HG02588 (cell line): ENCODE measurements at regions not wholly inside any gene's neighbourhood (a gene's known extent, or its start where the extent isn't known, plus 50 kb on each side); places are given as distances from the start of the nearest gene placed in this dataset.

ENCODE experiments used
- ATAC-seq: cut with Tn5 transposase; IDR thresholded peaks from one replicate; pipeline ENCODE4 v1.9.1; 2021; ENCODE audit warnings: mild to moderate bottlenecking, moderate library complexity; ENCODE audit not compliant: unreplicated experiment

DNA sequence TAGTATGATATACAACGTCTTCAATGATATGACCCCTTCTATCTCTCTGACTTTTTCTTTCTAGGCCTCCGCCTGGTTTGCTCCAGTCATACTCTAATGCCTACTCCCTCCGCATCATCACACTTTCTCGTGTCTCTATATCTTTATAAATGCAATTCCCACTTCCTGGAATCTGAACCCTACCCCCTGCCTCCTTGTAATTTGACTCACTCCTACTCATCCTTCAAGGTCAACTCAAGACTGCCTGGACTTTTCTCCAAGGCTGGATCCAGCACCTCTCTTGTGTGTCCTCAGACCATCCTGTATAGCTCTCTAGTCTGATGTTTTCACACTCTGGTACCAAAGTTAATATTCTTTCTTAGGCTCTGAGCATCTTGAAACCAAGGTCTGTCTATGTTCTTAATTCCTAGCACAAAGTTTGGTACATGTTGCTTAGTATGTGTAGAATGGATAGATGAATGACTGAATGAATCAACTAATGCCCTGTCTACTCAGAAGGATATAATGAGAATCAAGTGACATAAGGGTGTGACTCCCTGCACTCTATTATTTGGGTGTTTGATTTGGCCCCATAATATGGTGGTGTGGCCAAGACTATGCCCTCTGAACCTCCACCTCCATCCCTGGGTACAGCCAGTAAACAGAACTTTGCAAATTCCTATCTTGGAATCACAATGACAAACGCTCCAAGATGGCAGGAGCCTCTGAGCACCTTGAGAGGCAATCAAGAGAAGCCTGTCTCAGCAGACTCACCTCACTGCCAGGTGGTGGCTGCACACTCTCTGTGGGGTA is 74.3 kb upstream of the SERP2 start:
- ATAC-seq = no peak

DNA sequence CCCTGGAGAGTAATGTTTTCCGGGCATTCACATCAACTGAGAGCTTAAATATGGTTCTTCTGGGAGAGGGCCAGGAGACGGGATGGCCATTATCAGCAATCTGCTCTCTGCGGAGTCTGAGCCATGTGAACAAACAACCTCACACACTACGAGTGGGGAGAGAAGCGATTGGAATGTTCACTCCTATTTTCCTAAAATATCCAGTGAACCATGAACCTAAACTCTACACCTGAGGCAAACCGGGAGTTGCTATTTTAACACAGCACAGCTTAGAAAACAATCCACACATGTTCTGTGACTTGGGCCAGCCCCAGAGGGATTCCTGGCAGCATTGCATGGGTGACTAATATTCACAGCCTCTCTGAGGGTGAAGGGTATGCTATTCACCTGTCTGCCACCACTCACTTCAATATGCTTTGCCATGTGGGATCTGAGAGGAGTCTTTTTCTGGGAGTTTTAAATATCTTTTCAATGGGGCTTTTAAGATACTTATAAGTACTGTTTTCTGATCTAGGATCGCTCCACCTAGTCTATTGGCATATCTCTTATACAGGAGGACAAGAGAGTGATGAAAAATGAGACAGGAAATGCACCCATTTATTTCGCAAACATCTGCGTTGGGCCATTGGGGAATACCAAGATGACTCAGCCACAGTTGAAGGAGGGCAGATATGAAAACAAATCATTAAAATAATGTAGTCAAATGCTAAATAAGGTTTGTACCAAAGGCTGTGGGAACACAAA is 72.6 kb upstream of the SERP2 start:
- peak; percentile 71 for ATAC-seq

DNA sequence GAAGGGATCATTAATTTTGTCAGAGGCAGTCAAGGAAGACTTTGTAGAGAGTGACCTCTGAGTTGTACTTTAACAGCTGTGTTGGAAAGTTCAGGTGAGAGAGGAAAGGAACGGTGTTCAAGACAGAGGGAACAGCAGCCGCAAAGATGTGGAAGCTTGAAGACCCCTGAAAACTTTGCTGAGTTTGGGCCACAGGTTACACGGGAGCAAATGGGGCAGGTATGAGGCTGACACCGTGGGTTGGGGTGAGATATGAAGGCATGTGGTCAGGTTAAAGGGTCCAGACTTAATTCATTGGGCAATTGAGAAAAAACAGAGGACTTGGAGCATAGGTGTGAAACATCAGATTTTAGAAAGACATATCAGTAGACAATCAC is 72.0 kb upstream of the SERP2 start:
- ATAC-seq = no peak

DNA sequence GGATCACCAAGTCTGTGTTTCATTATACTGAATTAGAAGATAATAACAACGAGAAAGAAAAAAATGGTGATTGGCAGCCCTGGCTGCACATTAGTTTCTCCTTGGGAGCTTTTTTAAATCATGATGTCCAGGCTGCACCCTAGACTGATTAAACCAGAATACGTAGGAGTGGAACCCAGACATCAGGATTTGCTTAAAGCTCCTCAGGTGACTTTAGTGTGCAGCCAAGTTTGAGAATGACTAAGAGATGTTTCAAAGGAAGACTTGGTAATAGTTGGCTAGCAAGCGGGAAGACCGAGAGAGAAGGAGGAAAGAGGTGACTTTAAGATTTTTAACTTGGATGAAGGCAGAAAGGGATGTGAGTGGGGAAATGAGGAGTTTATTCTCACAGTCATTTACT is 71.4 kb upstream of the SERP2 start:
- ATAC-seq = no peak

DNA sequence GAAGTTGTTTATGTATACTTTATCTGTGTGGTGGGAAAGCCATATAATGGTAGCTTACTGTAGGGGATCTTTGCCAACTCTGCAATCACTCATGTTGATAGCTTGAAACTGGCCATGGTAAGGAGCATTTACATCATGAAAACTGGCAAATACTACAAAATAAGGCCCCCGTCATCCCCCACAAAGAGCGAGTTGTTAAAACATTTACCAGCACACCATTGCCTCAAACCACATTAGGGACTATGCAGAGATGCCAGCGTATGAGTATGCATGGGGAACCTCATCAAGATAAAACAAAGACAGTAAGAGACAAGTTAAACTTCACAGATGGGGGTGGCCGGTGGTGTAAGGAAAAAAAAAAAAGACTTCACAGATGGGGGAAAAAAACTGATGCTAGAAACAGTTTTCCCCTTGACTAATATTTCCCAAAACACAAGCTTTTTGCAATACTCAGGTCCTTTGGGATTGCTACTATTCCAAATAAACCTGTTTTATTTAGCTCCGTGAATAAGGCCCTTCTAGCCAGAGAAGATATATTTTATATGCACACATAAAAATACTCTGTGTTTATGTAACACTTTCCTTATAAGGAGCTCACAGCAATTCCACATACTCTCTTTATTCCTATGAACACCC is 70.6 kb upstream of the SERP2 start:
- ATAC-seq = no peak

DNA sequence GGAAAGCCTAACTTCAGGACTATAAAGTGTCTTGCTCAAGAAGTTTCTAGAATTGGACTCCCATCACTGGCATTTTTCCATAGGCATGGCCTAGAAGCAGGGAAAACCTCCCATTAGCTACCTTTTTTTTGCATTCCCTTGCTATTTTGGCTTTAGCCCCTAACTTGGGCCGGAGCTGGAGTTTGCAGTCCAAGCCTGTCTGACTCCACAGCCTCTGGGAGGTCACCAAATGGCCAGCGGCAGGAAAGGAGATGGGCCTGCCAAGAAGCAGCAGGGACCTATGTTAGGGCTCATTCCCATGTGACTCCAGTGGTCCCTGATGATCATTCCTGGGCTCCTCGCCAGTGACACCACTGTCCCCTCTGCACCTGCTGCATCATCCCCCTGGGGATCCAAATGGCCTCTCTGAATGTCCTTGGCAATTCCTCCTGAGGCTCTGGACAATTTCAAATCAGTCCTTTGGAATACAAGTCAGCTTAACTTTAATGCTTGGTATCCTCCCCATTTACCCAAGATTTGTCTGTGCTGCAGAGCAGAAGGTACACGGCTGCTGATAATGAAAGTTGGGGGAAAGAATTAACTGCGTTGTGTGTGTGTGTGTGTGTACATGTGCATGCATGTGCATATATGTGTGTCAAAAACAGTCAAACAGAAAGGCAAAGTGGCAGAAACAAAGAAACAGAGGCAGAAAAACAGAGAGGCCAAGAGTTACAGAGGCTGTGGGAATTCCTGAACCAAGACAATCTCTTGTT is 69.8 kb upstream of the SERP2 start:
- ATAC-seq = no peak

DNA sequence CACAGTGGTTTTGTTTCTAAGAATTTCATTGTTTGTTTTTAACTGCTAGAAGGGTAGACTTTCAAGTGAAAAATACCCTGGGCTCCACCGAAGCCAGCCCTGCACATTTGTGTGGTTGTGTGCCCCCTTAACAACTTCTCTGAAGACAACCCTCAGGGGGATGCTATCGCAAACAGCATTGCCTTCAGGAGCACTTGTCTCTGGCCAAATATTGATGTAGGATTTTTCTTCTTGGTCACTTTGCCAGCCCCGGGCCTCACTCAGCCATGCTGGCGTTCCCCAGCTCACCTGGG is 69.2 kb upstream of the SERP2 start:
- no peak for ATAC-seq

DNA sequence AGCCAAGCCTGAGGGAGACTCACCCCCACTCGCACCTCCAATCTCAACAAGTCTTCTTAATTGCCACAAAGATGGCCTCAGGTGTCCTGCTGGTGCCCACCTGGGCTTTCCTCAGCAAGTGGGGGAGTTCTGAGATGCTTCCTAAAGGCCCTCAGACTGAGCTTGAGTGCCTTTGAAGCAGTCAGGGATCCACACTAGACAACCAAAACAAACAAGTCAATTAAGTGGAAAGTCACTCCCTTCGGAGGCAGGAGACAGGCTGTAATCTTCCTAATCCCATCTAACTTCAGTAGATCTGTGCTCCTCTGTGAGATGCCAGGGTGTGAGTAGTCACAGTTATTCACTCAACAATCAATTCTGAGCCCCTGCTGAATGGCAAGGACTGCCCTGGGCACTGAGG is 68.3 kb upstream of the SERP2 start:
- ATAC-seq = no peak

DNA sequence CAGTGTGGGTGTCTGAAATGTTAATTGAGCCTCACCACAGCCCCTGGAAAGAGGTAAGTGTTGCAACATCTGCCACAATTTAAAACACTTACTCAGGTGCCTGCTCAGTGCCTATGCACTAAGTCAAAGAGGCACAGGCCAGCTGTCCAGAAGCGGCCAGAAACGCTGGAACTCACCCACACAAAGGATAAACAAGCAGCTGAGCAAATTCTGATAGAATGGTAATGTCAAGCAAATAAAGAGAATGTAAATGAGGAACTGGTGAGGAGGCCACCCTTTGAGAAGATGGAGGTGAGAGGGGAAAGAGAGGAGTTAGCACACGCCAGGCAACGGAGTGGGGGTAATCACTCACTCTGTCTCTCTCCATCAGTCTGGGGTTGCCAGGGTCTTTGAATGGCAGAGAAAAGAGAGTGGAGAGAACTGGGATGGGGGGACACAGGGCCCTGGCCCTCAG is 67.7 kb upstream of the SERP2 start:
- ATAC-seq = no peak

DNA sequence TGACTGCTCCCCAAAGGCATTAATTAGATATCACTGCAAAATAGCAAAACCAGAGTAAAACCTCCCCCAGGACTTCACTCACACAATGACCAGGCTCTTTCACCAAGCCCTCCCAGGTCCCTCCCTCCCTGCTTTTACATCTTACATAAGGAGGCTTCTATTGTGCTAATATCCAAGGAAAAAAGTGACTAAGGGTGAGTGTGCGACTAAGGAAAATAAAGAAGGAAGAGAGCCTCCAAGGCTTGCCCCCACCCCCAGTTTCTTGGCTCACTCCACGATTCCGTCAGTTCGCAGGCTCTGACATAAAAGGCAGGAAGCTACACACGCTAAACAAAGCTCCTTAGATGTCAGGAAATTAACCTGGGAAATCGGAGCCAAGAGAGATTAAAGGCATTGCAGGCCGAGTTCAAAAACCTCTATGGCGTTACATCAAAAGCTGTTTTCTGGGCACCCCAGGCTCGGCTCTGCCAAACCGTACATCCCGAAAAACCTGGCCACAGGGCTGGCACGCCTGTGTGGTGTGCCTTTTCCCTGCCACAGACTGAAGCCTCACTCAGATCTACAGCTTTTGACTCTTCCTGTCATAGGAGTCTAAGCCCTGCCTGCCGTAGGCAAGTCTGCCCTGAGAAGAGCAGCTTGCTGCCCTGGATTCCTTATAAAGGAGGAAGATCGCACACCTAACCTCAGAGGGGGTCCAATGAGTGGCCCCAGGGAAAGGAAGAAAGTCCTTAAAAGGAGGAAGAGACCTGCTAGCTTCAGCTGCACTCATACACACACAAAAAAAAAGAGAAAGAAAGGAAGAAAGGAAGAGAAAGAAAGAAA is 67.0 kb upstream of the SERP2 start:
- ATAC-seq = no peak

DNA sequence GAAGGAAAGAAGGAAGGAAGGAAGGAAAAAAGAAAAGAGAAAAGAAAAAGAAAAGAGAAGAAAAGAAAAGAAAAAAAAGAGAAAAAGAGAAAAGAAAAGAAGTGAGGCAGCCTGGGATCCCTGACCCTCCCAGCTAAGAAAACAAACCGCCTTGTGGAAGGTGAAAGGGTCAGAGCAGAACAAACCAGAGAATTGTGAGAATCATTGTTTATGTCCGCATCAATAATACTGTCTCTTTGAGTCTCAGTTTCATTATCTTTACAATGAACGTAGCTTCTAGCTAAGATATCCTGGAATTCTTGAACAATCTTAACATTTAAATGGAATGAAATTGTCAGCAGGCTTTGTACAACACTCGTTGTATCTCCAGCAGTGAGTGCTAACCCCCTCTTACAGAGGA is 66.4 kb upstream of the SERP2 start:
- no peak for ATAC-seq

DNA sequence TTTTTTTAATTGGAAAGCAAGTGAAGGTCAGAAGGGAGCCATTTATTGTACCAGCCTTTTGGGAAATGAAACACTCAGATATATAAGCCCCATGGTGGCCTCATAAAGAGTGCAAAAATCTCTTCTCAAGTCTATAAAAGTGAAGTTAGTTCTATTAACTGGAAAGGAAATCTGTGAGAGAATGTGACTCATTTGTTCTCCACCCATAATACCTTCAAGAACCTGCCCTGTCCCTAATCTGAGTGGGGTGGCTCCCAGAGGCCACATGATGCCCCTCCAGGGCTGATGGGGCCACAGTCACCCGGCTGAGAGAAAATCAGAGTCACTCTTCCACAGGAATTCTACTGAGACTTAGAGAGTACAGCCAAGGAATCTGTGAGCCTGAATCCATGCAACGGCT is 65.8 kb upstream of the SERP2 start:
- no peak for ATAC-seq

DNA sequence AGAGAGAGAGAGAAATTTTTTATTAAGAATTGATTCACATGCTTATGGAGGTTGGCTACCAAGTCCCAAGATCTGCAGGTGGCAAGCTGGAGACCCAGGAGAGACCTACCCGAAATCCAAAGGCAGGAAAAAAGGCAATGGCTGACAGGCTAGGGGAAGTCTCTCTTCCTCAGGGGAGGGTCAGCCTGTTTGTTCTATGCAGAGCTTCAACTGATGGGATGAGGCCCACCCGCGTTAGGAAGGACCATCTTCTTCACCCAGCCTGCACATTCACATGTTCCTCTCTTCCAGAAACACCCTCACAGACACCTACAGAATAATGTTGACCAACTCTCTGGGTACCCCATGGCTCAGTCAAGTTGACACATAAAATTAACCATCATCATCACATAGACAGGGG is 65.3 kb upstream of the SERP2 start:
- no peak for ATAC-seq

DNA sequence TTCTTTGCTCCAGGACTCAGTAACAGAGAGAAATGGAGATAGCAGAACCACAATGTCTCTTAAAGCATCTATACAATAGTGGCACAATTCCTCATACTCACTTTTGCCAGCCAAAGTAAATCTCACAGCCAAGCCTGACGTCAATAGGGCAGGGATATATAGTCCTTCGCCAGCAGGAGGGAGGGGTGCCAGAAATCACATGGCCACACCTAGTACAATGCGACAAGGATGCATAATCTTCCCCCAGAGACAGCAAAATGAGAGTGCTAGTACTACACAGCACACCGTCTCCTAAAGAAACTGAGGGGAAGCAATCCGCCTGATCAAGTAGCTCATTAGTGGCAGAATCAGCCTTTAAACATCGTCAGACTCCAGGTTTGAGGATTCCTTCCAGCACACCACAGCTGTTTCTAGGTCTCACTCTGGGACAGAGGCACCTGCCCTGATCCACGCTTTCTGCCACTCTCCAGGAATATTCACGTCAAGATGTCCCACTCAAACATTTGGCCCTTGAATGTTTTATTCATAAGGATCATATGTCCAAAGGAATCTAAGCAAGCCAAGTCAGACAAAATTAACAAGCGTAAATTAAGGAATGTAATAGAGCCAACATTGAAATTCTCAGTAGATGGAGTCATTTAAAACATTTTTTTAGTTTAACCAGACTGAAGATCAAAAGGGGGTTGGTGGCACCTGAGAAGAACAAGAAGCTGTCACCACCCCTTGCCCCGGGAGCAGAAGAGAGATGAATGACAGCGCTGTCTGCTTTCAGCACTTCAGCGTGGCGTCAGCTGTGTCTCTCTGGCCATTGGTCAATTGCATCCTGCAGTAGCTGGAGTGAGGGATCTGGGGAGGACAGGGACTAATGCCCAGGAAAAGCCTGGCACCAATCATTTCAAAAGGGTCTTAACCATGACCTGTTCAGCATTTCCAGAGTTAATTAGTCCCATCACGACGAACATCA is 63.5 kb upstream of the SERP2 start:
- no peak for ATAC-seq

DNA sequence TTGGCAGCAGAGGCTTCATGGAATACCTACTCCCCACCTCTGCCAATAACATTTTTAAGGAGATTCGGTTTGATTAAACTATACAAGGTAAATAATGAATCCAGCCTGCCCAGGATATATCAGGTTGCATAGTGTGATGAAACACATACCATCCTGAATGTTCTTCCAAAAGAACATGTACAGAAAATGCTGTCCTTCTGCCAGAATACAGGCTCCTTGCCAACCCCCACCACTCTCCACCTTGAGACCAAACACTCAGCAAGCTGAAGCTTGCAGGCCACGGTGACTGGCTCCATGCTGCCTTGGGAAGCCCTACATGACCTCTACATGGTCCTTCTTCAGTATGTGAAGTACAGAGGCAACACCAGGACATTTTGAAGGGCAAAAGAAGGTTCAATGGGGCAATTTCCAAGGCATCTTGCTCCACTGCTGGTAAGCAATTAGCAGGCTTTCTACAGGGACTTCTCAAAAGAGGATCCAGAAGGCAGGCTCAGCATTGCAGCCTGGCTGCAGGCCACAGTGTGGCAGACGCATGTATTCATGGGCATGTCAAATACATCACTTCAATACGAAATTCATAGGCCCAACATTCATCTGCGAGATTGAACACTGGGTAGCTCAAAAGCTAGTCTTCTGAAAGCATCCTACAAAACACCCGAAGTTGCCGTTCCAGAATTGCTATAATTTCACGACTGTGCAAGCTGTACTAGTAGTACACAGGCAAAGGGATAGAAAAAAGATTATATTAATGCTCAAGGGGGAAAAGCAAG is 62.4 kb upstream of the SERP2 start:
- ATAC-seq = no peak

DNA sequence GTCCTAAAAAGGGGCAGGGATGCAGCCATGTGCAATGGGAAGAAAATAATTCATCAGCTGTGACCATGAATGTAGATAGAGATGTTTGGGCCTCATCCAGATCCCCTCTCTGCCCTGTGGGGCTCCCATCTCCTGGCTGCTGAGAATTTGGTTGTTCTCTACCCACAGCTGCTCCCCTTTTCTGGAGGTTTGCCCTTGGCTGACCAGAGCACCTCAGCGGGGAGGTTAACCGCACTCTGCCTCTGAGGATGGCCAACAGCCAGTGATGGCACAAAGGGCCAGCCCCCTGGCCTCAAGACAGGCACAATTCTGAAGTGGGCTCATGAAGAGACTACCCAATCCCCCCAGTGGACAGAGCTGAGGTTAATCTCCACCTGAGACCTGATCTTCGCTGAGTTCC is 61.5 kb upstream of the SERP2 start:
- ATAC-seq = no peak

DNA sequence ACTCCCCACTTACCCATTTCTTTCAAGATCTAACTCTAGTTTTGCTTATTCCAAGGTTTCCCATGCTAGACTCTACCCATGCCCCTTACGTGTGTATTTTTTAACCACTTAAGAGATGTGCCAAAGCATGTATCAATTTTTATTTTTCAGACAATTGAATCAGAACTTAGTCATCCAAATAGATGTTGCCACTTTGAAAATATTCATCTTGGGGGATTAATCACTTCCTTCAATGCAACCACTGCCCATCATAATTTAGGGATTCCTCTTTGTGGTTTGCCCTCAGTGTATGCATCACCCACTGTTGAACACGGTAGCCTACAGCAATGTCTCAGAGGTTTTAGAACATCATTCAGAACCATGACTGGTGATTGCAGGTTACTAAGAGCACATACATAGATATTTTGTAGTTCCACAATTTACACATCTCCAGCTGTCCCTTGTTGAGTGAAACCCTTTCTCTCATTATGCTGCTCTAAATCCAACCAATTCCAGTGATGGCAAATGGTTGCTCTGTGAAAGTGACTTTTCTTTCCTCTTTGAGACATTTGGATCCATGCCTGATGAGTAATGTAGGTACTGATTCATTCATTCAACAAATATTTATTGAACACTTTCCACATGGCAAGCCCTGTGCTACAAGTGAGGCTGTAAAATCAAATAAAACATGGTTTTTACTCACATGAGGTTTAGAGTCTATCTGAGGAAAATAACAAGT is 60.6 kb upstream of the SERP2 start:
- ATAC-seq = no peak

DNA sequence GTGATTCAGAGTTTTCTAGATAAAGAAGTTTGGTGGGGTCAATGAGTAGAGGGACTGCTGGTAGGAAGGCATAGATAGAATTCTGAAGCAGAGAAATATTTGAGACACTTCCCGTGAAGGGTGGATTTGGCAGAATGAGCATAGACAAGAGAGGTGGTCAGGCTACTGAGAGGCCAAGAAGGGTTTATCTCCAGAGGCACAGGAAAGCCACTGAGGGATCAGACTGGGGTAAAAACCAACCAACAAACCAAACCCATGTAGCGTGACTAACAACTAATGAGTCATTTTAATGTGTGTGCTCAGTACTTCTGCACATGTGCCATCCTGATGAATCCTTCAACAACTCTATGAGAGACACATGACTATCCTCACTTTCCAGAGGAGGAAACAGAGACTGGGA is 60.0 kb upstream of the SERP2 start:
- no peak for ATAC-seq
